HL-60 (cell line): ENCODE measurements at regions not wholly inside any gene's neighbourhood (a gene's known extent, or its start where the extent isn't known, plus 50 kb on each side); places are given as distances from the start of the nearest gene placed in this dataset.

Experiments
- GABPA ChIP-seq: IDR thresholded peaks from 2 replicates; pipeline ENCODE4 v1.6.1; 2012; ENCODE audit warnings: low read depth
- POLR2AphosphoS5 ChIP-seq: IDR thresholded peaks from 2 replicates; pipeline ENCODE4 v1.6.1; 2012; ENCODE audit warnings: low read depth
- SPI1 ChIP-seq: IDR thresholded peaks from 2 replicates; pipeline ENCODE4 v1.6.1; 2012; ENCODE audit warnings: low read depth, mild to moderate bottlenecking, borderline replicate concordance
- TF ChIP-seq, protein P1 (sequence below): IDR thresholded peaks from one replicate; pipeline ENCODE4 v1.5.1; 2011; ENCODE audit warnings: low read length, control low read depth, inconsistent platforms; ENCODE audit not compliant: insufficient read depth
- TF ChIP-seq, protein P2 (sequence below): IDR thresholded peaks from 2 replicates; pipeline ENCODE4 v1.6.1; 2012; ENCODE audit warnings: low read depth; ENCODE audit not compliant: insufficient replicate concordance

DNA sequence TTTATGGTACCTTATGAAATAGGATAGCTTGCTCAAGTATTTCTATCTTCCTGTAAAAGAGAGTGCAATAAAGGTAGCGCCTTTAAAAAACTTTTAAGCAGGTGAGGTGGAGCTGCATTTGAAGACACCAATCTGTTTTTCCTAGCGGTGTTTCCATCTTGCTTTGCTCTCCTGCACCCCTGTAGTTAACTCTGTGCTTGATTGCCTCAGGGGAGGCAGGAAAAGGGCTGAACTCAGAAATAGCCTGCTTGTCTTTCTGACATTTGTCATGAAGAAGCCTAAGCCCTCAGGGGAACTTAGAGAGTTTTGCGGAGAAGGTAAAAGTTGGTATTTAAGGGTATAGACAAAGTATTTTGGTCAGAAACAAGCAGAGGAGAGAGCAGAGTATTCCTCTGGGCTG, 63.0 kb upstream of the TPRG1 start:
- TF ChIP-seq, protein P1, sequence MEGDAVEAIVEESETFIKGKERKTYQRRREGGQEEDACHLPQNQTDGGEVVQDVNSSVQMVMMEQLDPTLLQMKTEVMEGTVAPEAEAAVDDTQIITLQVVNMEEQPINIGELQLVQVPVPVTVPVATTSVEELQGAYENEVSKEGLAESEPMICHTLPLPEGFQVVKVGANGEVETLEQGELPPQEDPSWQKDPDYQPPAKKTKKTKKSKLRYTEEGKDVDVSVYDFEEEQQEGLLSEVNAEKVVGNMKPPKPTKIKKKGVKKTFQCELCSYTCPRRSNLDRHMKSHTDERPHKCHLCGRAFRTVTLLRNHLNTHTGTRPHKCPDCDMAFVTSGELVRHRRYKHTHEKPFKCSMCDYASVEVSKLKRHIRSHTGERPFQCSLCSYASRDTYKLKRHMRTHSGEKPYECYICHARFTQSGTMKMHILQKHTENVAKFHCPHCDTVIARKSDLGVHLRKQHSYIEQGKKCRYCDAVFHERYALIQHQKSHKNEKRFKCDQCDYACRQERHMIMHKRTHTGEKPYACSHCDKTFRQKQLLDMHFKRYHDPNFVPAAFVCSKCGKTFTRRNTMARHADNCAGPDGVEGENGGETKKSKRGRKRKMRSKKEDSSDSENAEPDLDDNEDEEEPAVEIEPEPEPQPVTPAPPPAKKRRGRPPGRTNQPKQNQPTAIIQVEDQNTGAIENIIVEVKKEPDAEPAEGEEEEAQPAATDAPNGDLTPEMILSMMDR = no peak
- TF ChIP-seq POLR2AphosphoS5 (no peak), GABPA (no peak), SPI1 (no peak)
- TF ChIP-seq, protein P2, sequence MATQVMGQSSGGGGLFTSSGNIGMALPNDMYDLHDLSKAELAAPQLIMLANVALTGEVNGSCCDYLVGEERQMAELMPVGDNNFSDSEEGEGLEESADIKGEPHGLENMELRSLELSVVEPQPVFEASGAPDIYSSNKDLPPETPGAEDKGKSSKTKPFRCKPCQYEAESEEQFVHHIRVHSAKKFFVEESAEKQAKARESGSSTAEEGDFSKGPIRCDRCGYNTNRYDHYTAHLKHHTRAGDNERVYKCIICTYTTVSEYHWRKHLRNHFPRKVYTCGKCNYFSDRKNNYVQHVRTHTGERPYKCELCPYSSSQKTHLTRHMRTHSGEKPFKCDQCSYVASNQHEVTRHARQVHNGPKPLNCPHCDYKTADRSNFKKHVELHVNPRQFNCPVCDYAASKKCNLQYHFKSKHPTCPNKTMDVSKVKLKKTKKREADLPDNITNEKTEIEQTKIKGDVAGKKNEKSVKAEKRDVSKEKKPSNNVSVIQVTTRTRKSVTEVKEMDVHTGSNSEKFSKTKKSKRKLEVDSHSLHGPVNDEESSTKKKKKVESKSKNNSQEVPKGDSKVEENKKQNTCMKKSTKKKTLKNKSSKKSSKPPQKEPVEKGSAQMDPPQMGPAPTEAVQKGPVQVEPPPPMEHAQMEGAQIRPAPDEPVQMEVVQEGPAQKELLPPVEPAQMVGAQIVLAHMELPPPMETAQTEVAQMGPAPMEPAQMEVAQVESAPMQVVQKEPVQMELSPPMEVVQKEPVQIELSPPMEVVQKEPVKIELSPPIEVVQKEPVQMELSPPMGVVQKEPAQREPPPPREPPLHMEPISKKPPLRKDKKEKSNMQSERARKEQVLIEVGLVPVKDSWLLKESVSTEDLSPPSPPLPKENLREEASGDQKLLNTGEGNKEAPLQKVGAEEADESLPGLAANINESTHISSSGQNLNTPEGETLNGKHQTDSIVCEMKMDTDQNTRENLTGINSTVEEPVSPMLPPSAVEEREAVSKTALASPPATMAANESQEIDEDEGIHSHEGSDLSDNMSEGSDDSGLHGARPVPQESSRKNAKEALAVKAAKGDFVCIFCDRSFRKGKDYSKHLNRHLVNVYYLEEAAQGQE = no peak
